Peyer's patch (tissue), 4 donors: ENCODE measurements at regions not wholly inside any gene's neighbourhood (a gene's known extent, or its start where the extent isn't known, plus 50 kb on each side); places are given as distances from the start of the nearest gene placed in this dataset.

Source experiments
- DNase-seq, 3 donors: peaks; one replicate each; pipeline ENCODE4 v3.0.0-alpha.2; 2017 to 2019
- H3K27ac ChIP-seq, 4 donors: fragments of 200-600 bp; sonication (generic); one replicate each; pipeline ENCODE4 v1.5.1; 2016 to 2019
- H3K27me3 ChIP-seq, 2 donors: fragments of 200-600 bp; sonication (generic); one replicate each; pipeline ENCODE4 v1.5.1; 2019
- H3K36me3 ChIP-seq, 3 donors: fragments of 200-600 bp; sonication (generic); one replicate each; pipeline ENCODE4 v1.5.1; 2016 to 2019
- H3K4me1 ChIP-seq, 4 donors: fragments of 200-600 bp; sonication (generic); one replicate each; pipeline ENCODE4 v1.5.1; 2016 to 2019
- H3K4me3 ChIP-seq, 4 donors: fragments of 200-600 bp; sonication (generic); 1 replicate in 3 of 4; 2 replicates in 1 of 4; pipeline ENCODE4 v1.5.1; 2016 to 2019; ENCODE audit warnings: mild to moderate bottlenecking in 1 of 4
- H3K9me3 ChIP-seq, 4 donors: fragments of 200-600 bp; sonication (generic); one replicate each; pipeline ENCODE4 v1.5.1; 2016 to 2019; ENCODE audit warnings: mild to moderate bottlenecking in 1 of 4
- CTCF ChIP-seq, 6 experiments: fragments of 450-650 bp in 4 of 6; fragments of 200-600 bp in 2 of 6; sonication (generic) in 1 of 6; IDR thresholded peaks; one replicate each; pipeline ENCODE4 v1.5.1; 2017 to 2019; ENCODE audit warnings: antibody characterized with exemption in 6 of 6, mild to moderate bottlenecking in 3 of 6, moderate library complexity in 1 of 6
- POLR2A ChIP-seq, 2 donors: fragments of 450-650 bp; IDR thresholded peaks; one replicate each; pipeline ENCODE4 v1.5.1; 2017; ENCODE audit warnings: antibody characterized with exemption in 2 of 2, mild to moderate bottlenecking in 2 of 2, moderate library complexity in 2 of 2

- H3K9me3 ChIP-seq, result no peaks in the 10 kb centered on the region
- H3K27ac ChIP-seq, result no peak overlapping the region
- H3K27me3 ChIP-seq, result no peaks in the 10 kb centered on the region
- DNase-seq, result peak in 1 of 3 donors; percentile 50
- no peak overlapping the region for H3K4me3 ChIP-seq
- no peaks in the 10 kb centered on the region for H3K36me3 ChIP-seq
- H3K4me1 ChIP-seq, result no peaks in the 10 kb centered on the region
- no peak for TF ChIP-seq POLR2A (IDR thresholded peaks at IDR 0.05)
- peak in 1 of 6 experiments; percentile 10 for TF ChIP-seq CTCF (IDR thresholded peaks at IDR 0.05)
These were observed 101.8 kb upstream of the MAST4 start for GRCh38 chr5:66494437-66494836.

DNA sequence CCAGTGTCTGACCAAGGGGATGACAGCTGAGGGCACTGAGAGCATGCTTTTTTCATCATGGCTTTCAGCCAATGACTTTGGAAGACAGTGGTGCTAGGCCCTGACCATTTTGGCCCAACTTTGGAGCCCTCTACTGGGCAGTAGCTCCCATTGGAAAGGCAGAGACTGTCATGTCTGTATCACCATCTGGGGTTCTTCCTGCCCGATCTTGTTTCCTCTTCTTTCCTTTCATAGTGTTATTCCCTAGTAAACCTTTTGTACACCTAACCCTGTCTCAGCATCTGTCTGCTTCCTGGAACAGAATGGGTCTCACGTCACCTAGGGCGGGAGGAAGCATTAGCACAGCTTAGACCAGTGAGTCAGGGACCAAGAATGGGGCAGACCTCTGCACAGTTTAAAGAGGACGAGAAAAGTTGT, 97.4 kb upstream of the MAST4 start:
- no peak overlapping the region for H3K27ac ChIP-seq
- H3K4me1 ChIP-seq, result no peaks in the 10 kb centered on the region
- no peaks in the 10 kb centered on the region for H3K9me3 ChIP-seq
- TF ChIP-seq CTCF (IDR thresholded peaks at IDR 0.05) (no peak), POLR2A (IDR thresholded peaks at IDR 0.05) (no peak)
- H3K36me3 ChIP-seq, result no peaks in the 10 kb centered on the region
- DNase-seq, result no peak
- no peak overlapping the region for H3K4me3 ChIP-seq
- H3K27me3 ChIP-seq, result no peaks in the 10 kb centered on the region

GRCh38 chr5:66503203-66503789, 92.9 kb upstream of the MAST4 start:
- TF ChIP-seq POLR2A (IDR thresholded peaks at IDR 0.05) (no peak), CTCF (IDR thresholded peaks at IDR 0.05) (no peak)
- no peak for DNase-seq

DNA sequence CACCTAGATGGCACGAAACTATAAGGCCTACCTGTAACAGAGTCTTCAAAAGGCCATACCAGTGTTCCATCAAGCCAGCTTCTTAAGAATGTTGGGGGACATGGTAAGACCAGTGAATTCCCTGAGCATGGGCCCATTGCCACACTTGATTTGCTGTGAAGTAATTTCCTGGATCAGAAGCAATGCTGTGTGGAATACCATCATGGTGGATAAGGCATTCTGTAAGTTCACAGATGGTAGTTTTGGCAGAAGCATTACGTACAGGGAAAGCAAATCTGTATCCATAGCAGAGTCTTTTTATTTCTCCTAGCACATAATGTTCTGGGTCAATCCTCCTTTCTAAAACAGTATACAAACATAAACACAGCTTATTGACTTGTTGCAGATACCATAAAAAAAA, 89.1 kb upstream of the MAST4 start:
- Histone ChIP-seq H3K36me3 (no peaks in the 10 kb centered on the region), H3K27ac (no peak overlapping the region), H3K9me3 (no peaks in the 10 kb centered on the region), H3K4me1 (no peaks in the 10 kb centered on the region), H3K27me3 (no peaks in the 10 kb centered on the region), H3K4me3 (no peak overlapping the region)
- no peak for DNase-seq
- TF ChIP-seq POLR2A (IDR thresholded peaks at IDR 0.05), result no peak
- no peak for TF ChIP-seq CTCF (IDR thresholded peaks at IDR 0.05)

More at GRCh38 chr5:66503203-66503789, 92.9 kb upstream of the MAST4 start:
- H3K27ac ChIP-seq, result no peak overlapping the region
- no peaks in the 10 kb centered on the region for H3K9me3 ChIP-seq
- no peaks in the 10 kb centered on the region for H3K4me1 ChIP-seq
- H3K4me3 ChIP-seq, result no peak overlapping the region
- no peaks in the 10 kb centered on the region for H3K36me3 ChIP-seq
- H3K27me3 ChIP-seq, result no peaks in the 10 kb centered on the region

- H3K27me3 ChIP-seq, result no peaks in the 10 kb centered on the region
- no peaks in the 10 kb centered on the region for H3K9me3 ChIP-seq
- no peak for TF ChIP-seq POLR2A (IDR thresholded peaks at IDR 0.05)
- H3K27ac ChIP-seq, result no peak overlapping the region
- no peaks in the 10 kb centered on the region for H3K4me1 ChIP-seq
- H3K4me3 ChIP-seq, result no peak overlapping the region
- H3K36me3 ChIP-seq, result no peaks in the 10 kb centered on the region
- no peak for DNase-seq
These were observed 84.7 kb upstream of the MAST4 start for GRCh38 chr5:66511491-66511890.

DNA sequence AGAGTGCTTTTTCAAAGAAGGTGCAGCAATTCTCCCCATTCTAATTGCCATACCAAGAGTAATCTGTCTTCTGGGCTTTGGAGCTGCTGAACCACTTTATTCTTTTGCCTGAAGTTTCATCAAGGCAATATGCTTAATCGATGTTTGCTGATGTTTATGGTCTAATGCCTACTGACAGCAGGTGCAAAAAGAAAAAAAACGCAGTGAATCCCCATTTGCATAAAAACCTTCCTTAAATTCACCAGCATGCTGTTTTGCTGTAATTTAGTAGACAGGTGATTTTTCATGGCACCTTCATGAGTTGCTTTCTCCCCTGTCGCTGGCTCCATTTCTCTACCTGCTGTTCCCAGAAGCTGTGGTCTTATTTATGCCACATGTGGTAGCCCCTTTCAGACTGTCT, 83.1 kb upstream of the MAST4 start:
- Histone ChIP-seq H3K27ac (peak overlapping the region in 1 of 4 donors; percentile 61), H3K9me3 (no peaks in the 10 kb centered on the region), H3K4me3 (no peak overlapping the region), H3K4me1 (no peaks in the 10 kb centered on the region), H3K36me3 (no peaks in the 10 kb centered on the region), H3K27me3 (no peaks in the 10 kb centered on the region)
- TF ChIP-seq POLR2A (IDR thresholded peaks at IDR 0.05) (no peak), CTCF (IDR thresholded peaks at IDR 0.05) (no peak)
- no peak for DNase-seq
